ENCODE measurements at regions not wholly inside any gene's neighbourhood (a gene's known extent, or its start where the extent isn't known, plus 50 kb on each side); places are given as distances from the start of the nearest gene placed in this dataset.
"Not testable (repeated sequence)": the region's sequence is repeated elsewhere in the genome, so short reads cannot be mapped to it uniquely, and the experiment has no call there.

DNA sequence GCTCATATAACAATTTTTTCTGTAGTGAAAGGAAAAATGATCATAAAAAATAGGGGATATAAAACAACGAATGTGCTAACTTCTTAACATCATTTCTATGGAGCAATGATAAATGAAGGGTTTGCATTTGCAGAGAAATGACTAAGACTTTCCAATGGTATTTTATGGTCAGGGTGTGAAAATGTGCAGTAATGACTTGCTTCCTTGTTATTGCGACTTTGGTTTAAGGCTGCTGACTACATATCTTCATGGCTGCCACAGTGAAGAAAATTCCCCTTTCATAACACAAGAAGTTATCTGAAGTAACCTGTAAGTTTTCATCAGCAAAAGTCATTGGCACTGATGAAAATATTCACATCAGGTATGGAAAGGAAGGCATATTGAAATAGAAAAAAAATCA lies 166.1 kb upstream of the NRG3 start:
- H3K4me3 ChIP-seq (ENCODE audit: low read depth, low read length), result no peak overlapping the region
- TF ChIP-seq CTCF (IDR thresholded peaks at IDR 0.05; ENCODE audit: low read depth, low read length), result no peak

GRCh38 chr10:81722399-81722798 lies 152.6 kb upstream of the NRG3 start:
- H3K4me3 ChIP-seq (ENCODE audit: low read depth, low read length), result no peak overlapping the region
- no peak for TF ChIP-seq CTCF (IDR thresholded peaks at IDR 0.05; ENCODE audit: low read depth, low read length)

DNA sequence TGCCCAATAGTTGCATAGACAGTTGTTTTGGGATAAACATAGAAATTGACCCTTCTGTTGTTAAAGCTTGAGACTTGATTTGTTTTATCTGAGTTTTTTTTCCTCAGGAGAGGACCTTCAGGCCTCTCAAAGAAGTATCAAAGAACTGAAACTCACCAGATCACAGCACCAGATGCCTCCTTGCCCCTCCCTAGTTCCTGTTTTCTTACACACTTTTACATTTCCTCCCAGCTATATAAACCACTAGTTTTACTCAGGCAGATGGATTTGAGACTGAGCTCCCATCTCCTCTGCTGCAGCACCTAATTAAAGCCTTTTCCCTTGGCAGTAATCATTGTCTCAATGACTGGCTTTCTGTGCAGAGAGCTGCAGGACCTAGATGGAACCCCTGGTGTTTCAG lies 150.6 kb upstream of the NRG3 start:
- no peak for TF ChIP-seq CTCF (IDR thresholded peaks at IDR 0.05; ENCODE audit: low read depth, low read length)

DNA sequence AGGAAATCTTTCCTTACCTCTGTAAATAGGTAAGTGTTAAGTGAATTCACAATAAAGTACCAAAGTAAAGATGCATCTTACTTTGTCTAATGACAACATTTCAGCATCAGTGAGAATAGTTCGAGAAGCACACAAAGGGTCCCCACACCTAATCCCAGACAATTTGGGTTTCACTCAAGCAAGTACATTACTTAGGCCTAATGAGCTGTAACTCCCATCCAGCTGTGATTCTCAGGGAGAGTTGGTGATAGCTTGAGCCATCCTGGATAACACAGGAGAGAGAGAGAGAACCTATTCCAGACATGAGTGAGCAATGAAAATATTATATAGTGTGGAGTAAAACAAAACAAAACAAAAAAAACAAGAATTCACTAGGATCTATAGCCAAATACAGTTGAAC lies 149.1 kb upstream of the NRG3 start:
- no peak for TF ChIP-seq CTCF (IDR thresholded peaks at IDR 0.05; ENCODE audit: low read depth, low read length)
- no peak overlapping the region for H3K4me3 ChIP-seq (ENCODE audit: low read depth, low read length)

More for the DNA sequence above, 150.6 kb upstream of the NRG3 start:
- no peak overlapping the region for H3K4me3 ChIP-seq (ENCODE audit: low read depth, low read length)

DNA sequence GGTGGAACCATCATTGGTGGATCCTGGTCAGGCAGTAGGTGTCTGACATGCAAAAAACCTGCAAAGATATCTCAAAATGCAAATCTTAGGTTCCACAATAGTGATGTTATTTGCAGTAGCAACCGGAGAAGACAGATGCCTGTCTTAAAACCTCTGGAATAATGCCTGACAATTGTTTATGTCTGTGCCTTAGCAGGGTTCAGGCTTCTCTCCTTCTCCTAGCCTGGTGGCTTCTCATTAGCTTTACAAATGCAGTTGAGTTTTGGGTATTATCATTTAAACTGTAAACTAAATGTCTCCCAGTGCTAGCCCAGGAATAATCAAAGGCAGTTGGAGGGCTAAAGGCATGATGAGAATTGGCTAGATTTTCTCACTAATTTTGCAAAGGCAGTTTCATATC lies 146.3 kb upstream of the NRG3 start:
- H3K4me3 ChIP-seq (ENCODE audit: low read depth, low read length), result no peak overlapping the region
- TF ChIP-seq CTCF (IDR thresholded peaks at IDR 0.05; ENCODE audit: low read depth, low read length), result no peak

DNA sequence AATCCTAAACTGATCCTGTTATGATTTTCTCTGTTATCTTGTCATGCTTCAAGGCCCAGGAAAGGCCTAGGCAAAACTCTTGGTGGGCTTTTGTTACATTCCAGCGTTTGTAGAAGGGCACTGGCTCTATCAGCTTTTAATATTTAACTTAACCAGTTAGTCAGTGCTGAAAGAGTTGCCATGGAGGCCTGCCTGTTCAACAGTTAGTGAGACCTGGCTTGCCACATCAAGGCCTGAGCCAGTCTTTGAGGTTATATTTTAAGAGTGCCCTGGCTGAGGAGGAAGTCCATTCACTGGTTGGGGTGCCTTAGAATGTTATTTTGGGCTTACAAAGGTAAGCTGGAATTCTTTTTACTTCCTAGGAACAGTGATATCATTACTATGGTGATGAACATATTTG lies 144.1 kb upstream of the NRG3 start:
- no peak for TF ChIP-seq CTCF (IDR thresholded peaks at IDR 0.05; ENCODE audit: low read depth, low read length)

DNA sequence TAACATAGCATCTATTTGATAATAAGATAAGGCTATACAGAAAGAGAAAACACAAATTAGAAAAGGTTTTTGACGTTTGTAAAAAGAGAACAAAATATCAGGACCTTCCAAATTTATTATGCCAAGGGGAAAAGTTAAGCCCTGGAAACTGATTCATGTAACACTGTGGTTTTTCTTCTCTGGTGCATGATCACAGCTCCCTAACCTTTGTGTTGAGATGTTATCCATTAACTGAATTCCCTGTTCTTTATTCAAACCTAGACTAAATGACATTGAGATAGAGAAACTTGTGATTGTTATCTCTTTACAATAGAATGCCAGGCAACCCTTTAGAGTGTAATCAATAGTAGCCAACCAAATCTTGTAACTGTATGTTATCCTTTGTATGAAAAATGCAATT lies 141.5 kb upstream of the NRG3 start:
- no peak for TF ChIP-seq CTCF (IDR thresholded peaks at IDR 0.05; ENCODE audit: low read depth, low read length)
- no peak overlapping the region for H3K4me3 ChIP-seq (ENCODE audit: low read depth, low read length)

More for the DNA sequence above, 144.1 kb upstream of the NRG3 start:
- H3K4me3 ChIP-seq (ENCODE audit: low read depth, low read length), result no peak overlapping the region

- not testable (repeated sequence) for H3K4me3 ChIP-seq (ENCODE audit: low read depth, low read length)
Observed at GRCh38 chr10:81735167-81735566, 139.8 kb upstream of the NRG3 start.

All from WI38 (cell line).